Activated CD8-positive, alpha-beta memory T cell treated with anti-CD3 and anti-CD28 coated beads, Interleukin-2, amount 10 ng/mL, durations not matched to agents 7 days and 5 days (primary cell): ENCODE measurements at regions not wholly inside any gene's neighbourhood (a gene's known extent, or its start where the extent isn't known, plus 50 kb on each side); places are given as distances from the start of the nearest gene placed in this dataset.
"Not testable (repeated sequence)": the region's sequence is repeated elsewhere in the genome, so short reads cannot be mapped to it uniquely, and the experiment has no call there.

Source experiments
- ATAC-seq: fragments of 150-1000 bp; cut with Tn5 transposase; one replicate; pipeline ENCODE4 v1.10.0; 2021; ENCODE audit warnings: moderate library complexity
- CTCF ChIA-PET: fragments of 350-600 bp; sonication (Branson Sonifier 250); formaldehyde crosslinking; loops from one replicate; lab custom pipeline; 2021; ENCODE audit warnings: antibody characterized with exemption; lab: Charles Lee
- DNase-seq: peaks from one replicate; pipeline ENCODE4 v3.0.0-alpha.2; 2020
- H3K27ac Mint-ChIP-seq: one replicate; pipeline ENCODE4 v1.8.0; 2021; ENCODE audit warnings: mild to moderate bottlenecking, mixed read lengths
- H3K27me3 Mint-ChIP-seq: one replicate; pipeline ENCODE4 v1.8.0; 2021; ENCODE audit warnings: mixed read lengths
- H3K36me3 Mint-ChIP-seq: one replicate; pipeline ENCODE4 v1.8.0; 2021; ENCODE audit warnings: mild to moderate bottlenecking, mixed read lengths
- H3K4me1 Mint-ChIP-seq: one replicate; pipeline ENCODE4 v1.8.0; 2021; ENCODE audit warnings: mixed read lengths
- H3K4me3 Mint-ChIP-seq: one replicate; pipeline ENCODE4 v1.8.0; 2021; ENCODE audit warnings: mild to moderate bottlenecking, moderate library complexity, mixed read lengths
- H3K9me3 Mint-ChIP-seq: one replicate; pipeline ENCODE4 v1.8.0; 2022; ENCODE audit warnings: low read depth, mixed read lengths

GRCh38 chr20:5492937-5493336 lies 117.9 kb downstream of the GPCPD1 start:
- Mint-ChIP-seq H3K4me3 (no peak overlapping the region), H3K27ac (no peak overlapping the region), H3K4me1 (peaks cover 14% of the 10 kb centered on the region), H3K36me3 (no peaks in the 10 kb centered on the region), H3K27me3 (peaks cover 26% of the 10 kb centered on the region), H3K9me3 (no peaks in the 10 kb centered on the region)
- DNase-seq (no peak), ATAC-seq (no peak)
- CTCF ChIA-PET, result no interaction called here

DNA sequence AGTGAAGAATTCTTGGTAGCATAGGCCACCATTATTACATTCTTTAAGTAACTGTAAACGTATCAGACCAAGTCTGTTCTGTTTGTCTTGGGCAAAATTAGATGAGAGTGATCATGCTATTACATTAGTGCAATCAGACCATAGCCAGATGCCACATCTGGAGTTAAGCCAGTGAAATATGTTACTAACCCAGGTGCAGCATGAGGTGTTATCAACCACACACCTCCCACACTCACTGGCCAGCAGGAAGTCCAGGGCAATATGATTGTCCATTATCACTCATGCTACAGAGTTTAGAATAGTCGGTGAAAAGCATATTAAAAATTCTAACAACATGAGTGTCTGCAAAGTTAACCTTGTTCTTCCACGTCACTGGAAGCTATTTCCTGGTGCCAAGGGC lies 119.4 kb downstream of the GPCPD1 start:
- Mint-ChIP-seq H3K27me3 (peaks cover 32% of the 10 kb centered on the region), H3K4me3 (no peak overlapping the region), H3K9me3 (no peaks in the 10 kb centered on the region), H3K27ac (no peak overlapping the region), H3K4me1 (peaks cover 22% of the 10 kb centered on the region), H3K36me3 (no peaks in the 10 kb centered on the region)
- ATAC-seq (no peak), DNase-seq (no peak)
- CTCF ChIA-PET, result no interaction called here

- H3K9me3 Mint-ChIP-seq, result no peaks in the 10 kb centered on the region
- H3K27me3 Mint-ChIP-seq, result peaks cover 26% of the 10 kb centered on the region
- H3K27ac Mint-ChIP-seq, result no peak overlapping the region
- H3K36me3 Mint-ChIP-seq, result no peaks in the 10 kb centered on the region
- DNase-seq (no peak), ATAC-seq (no peak)
- no peak overlapping the region for H3K4me3 Mint-ChIP-seq
- CTCF ChIA-PET, result no interaction called here
- peaks cover 36% of the 10 kb centered on the region for H3K4me1 Mint-ChIP-seq
Measured at GRCh38 chr20:5489601-5490000, 121.2 kb downstream of the GPCPD1 start.

DNA sequence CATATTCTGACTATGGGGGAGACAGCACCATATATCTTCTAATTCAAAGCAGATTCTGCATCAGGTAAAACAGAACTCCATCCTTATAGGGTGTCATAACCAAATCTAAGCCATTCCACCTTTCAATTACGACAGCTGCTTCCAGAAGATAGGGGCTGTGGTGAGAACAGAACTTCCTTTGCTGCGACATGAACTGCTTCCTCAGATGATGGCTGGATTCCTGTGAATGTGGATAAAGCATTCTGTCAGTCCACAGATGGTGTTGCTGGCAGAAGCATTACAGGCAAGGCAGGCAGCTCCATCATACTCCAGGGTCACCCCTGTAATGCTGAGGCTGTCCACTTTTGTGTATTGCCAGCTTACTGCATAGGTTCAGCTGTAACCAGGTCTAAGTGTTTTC lies 122.0 kb downstream of the GPCPD1 start:
- ATAC-seq, result no peak
- CTCF ChIA-PET, result no interaction called here
- no peaks in the 10 kb centered on the region for H3K9me3 Mint-ChIP-seq

DNA sequence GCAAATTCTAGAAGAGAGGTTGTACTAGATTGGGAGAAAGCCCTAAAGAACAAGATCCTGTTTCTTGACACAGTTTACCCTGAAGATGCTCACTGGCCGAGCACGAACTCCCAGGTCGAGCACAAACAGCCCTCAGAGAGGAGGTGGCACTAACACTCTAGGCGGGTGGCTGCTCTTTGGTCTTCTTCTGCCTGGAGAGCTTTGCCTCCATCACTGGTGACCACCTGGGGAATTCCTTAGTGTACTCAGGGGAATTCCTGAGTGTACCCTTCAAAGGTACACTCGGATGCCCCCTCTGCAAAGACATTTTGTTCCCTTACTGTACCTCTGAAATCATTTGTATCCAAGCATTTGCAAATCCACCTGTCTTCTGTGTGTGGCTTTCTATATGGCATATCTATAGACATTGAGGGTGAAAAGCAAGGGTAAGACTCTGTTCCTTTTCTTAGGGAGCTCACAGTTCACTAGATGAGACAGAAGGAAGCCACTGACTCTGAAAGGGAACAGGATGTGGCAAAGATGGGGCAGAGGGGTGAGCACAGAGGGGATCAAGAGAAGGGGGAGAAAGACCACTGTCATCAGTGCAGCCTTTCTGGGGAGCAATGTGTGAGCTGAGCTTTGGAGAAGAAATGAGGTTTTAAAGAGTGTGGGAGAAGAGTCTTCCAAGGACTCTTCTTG lies 124.3 kb downstream of the GPCPD1 start:
- CTCF ChIA-PET, result interaction anchor here (1.6 kb wide), 1 partner anchor 42 kb away, joined by 4 read pairs; no protein-coding TSS in a partner anchor
- no peak for DNase-seq
- H3K4me1 Mint-ChIP-seq, result peaks cover 36% of the 10 kb centered on the region

More for the DNA sequence above, 122.0 kb downstream of the GPCPD1 start:
- DNase-seq, result no peak
- Mint-ChIP-seq H3K27ac (no peak overlapping the region), H3K4me3 (no peak overlapping the region), H3K36me3 (no peaks in the 10 kb centered on the region), H3K4me1 (peaks cover 36% of the 10 kb centered on the region), H3K27me3 (peaks cover 21% of the 10 kb centered on the region)

GRCh38 chr20:5484926-5485325 lies 125.9 kb downstream of the GPCPD1 start:
- ATAC-seq (no peak), DNase-seq (peak; percentile 25)
- CTCF ChIA-PET, result no interaction called here
- H3K9me3 Mint-ChIP-seq, result no peaks in the 10 kb centered on the region
- no peaks in the 10 kb centered on the region for H3K36me3 Mint-ChIP-seq
- no peak overlapping the region for H3K4me3 Mint-ChIP-seq
- peaks cover 22% of the 10 kb centered on the region for H3K27me3 Mint-ChIP-seq
- peaks cover 23% of the 10 kb centered on the region for H3K4me1 Mint-ChIP-seq
- no peak overlapping the region for H3K27ac Mint-ChIP-seq

More for the DNA sequence above, 124.3 kb downstream of the GPCPD1 start:
- ATAC-seq, result peak; percentile 46
- no peaks in the 10 kb centered on the region for H3K9me3 Mint-ChIP-seq
- H3K27ac Mint-ChIP-seq, result peak overlapping the region; percentile 37
- H3K27me3 Mint-ChIP-seq, result peaks cover 20% of the 10 kb centered on the region
- H3K4me3 Mint-ChIP-seq, result no peak overlapping the region
- no peaks in the 10 kb centered on the region for H3K36me3 Mint-ChIP-seq

DNA sequence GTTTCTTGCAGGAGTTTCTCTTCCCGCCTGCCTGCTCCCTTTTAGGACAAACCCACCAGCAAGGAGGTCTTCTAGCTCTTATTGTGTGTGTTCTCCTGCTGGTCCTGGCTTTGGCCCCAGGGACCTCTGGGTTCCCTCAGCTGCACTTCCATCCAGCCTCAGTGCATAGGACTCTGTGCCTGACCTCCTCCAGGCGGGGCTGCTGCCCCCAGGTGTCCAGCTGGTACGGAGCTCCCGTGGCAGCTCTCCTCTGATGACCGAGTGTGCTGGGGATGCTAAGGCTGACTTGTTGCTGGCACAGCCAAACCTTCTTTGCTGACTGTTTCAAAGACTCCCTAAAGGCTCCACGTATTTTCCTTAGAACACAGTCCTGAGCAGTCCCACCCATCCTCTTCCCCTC lies 126.5 kb downstream of the GPCPD1 start:
- Mint-ChIP-seq H3K36me3 (no peaks in the 10 kb centered on the region), H3K27ac (no peak overlapping the region), H3K4me1 (peaks cover 22% of the 10 kb centered on the region), H3K9me3 (no peaks in the 10 kb centered on the region), H3K27me3 (peaks cover 22% of the 10 kb centered on the region), H3K4me3 (no peak overlapping the region)
- DNase-seq, result peak; percentile 27
- CTCF ChIA-PET, result no interaction called here
- no peak for ATAC-seq

- Mint-ChIP-seq H3K27me3 (peaks cover 11% of the 10 kb centered on the region), H3K36me3 (no peaks in the 10 kb centered on the region), H3K4me1 (peaks cover 22% of the 10 kb centered on the region), H3K9me3 (no peaks in the 10 kb centered on the region), H3K27ac (no peak overlapping the region), H3K4me3 (no peak overlapping the region)
- ATAC-seq (no peak), DNase-seq (no peak)
- CTCF ChIA-PET, result interaction anchor here (1.1 to 1.6 kb wide), 2 partner anchors 34 to 47 kb away, joined by 3 to 5 read pairs; no protein-coding TSS in a partner anchor
Measured at GRCh38 chr20:5482791-5483190, 128.0 kb downstream of the GPCPD1 start.

DNA sequence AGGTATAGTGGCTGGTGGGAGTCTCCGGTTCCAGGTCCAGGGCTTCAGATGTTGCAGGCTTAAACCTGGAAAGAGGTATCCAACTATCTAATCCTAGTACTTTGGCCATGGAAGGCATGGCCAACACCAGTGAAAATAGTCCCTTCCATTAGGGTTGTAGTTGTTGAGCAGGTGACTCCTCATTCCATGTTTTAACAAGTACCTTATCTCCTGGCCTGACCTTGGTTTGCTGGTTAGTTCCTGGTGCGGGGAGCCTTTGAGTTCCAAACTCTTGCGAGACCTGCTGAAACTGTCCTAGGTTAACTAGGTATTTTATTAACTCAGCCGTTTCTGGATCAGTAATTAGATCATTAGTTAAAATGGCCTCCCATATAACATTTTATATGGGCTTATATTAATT lies 128.9 kb downstream of the GPCPD1 start:
- DNase-seq (no peak), ATAC-seq (no peak)
- no peaks in the 10 kb centered on the region for H3K9me3 Mint-ChIP-seq
- H3K27me3 Mint-ChIP-seq, result peaks cover 7% of the 10 kb centered on the region
- H3K4me1 Mint-ChIP-seq, result peaks cover 23% of the 10 kb centered on the region
- H3K27ac Mint-ChIP-seq, result no peak overlapping the region
- H3K4me3 Mint-ChIP-seq, result no peak overlapping the region
- no peaks in the 10 kb centered on the region for H3K36me3 Mint-ChIP-seq
- CTCF ChIA-PET, result no interaction called here

GRCh38 chr20:5480824-5481600 lies 129.8 kb downstream of the GPCPD1 start:
- ATAC-seq, result no peak
- DNase-seq, result no peak
- peaks cover 14% of the 10 kb centered on the region for H3K4me1 Mint-ChIP-seq
- CTCF ChIA-PET, result no interaction called here
- H3K27ac Mint-ChIP-seq, result no peak overlapping the region
- no peaks in the 10 kb centered on the region for H3K9me3 Mint-ChIP-seq
- H3K4me3 Mint-ChIP-seq, result no peak overlapping the region
- H3K27me3 Mint-ChIP-seq, result peaks cover 7% of the 10 kb centered on the region
- no peaks in the 10 kb centered on the region for H3K36me3 Mint-ChIP-seq

DNA sequence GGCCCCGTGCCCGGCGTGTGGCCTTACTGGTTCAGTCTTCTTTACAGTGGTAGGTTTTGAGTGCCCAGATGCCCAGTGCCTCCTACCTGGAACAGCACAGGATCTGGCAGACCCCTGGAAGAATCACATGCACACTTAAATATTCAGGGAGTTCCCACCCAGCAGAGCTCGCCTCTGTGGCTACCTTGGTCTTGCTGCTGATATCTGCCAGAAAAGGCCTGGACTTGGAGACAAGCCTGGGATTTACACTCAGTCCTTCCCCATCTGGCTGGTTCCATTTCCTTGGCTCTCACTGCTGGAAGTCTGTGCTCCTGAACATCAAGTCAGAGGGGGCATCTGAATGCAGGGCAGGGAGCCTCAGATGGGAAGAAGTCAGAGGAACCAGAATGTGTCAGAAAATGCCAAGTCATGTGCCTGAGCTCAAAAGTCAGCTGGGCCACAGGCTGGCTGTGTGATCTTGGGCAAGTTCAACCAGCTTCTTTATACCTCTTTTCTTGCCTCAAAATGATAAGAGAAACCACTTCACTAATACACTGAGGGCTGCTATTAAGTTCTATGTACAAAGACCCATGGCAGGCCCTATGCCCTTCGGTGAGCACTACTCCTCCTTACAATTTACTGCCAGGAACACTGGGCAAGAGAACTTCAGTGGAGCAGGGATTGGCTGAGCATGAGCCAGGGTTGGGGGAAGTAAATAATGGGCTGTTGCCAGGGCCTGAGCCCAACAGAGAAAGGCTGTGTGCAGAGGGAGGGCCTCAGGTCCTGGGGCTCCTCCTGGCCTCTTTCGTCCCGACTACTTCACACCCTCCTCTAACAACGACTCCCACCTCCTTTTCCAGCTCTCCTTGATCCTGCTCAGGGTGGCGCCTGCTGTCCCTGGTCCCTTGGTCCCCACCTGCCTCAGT lies 135.9 kb downstream of the GPCPD1 start:
- Mint-ChIP-seq H3K4me3 (no peak overlapping the region), H3K27me3 (no peaks in the 10 kb centered on the region), H3K27ac (no peak overlapping the region), H3K36me3 (no peaks in the 10 kb centered on the region), H3K4me1 (peaks cover 5% of the 10 kb centered on the region), H3K9me3 (no peaks in the 10 kb centered on the region)
- CTCF ChIA-PET, result no interaction called here
- ATAC-seq, result no peak
- no peak for DNase-seq

DNA sequence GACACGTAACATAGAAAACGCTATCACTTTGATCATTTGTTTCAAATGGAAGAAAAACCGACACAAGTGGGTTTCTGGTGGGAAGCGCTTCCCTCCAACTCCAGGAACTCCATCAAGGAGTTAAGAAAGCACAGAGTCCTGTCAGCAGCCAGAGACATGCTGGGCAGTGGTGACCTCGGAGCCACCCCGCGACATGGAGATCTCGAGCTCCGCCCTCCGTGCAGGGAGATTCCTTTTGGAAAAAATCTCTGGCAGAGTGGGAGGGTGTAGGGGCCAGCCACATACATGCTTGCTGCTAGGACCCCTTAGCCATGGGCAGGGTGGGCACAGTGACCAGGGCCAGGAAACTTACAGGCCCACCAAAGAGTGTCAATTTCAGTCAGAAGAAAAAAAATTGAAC lies 138.9 kb downstream of the GPCPD1 start:
- CTCF ChIA-PET, H3K9me3 Mint-ChIP-seq, H3K27ac Mint-ChIP-seq, ATAC-seq, H3K36me3 Mint-ChIP-seq, DNase-seq, H3K4me3 Mint-ChIP-seq, H3K4me1 Mint-ChIP-seq: not testable (repeated sequence)
- peaks cover 11% of the 10 kb centered on the region for H3K27me3 Mint-ChIP-seq

- Mint-ChIP-seq H3K9me3 (no peaks in the 10 kb centered on the region), H3K4me1 (no peaks in the 10 kb centered on the region), H3K27ac (no peak overlapping the region), H3K36me3 (no peaks in the 10 kb centered on the region), H3K27me3 (peaks cover 12% of the 10 kb centered on the region), H3K4me3 (no peak overlapping the region)
- DNase-seq (no peak), ATAC-seq (no peak)
- CTCF ChIA-PET, result no interaction called here
Measured at GRCh38 chr20:5471368-5471767, 139.4 kb downstream of the GPCPD1 start.
